MM.1S (cell line): ENCODE measurements at regions not wholly inside any gene's neighbourhood (a gene's known extent, or its start where the extent isn't known, plus 50 kb on each side); places are given as distances from the start of the nearest gene placed in this dataset.

Experiments
- EZH2 ChIP-seq: fragments of 300-600 bp; sonication (generic); optimal IDR thresholded peaks from 2 replicates; pipeline ENCODE3; 2017; ENCODE audit warnings: low read depth, mild to moderate bottlenecking, antibody characterized with exemption, low read length, mixed read lengths
- EZH2phosphoT487 ChIP-seq: fragments of 300-600 bp; sonication (generic); IDR thresholded peaks from 2 replicates; pipeline ENCODE4 v1.6.1; 2018; ENCODE audit warnings: antibody characterized with exemption, low read length
- TF ChIP-seq, protein P1 (sequence below): fragments of 300-600 bp; sonication (generic); IDR thresholded peaks from 2 replicates; pipeline ENCODE4 v1.5.1; 2016; ENCODE audit warnings: antibody characterized with exemption, low read length, mixed read lengths

DNA sequence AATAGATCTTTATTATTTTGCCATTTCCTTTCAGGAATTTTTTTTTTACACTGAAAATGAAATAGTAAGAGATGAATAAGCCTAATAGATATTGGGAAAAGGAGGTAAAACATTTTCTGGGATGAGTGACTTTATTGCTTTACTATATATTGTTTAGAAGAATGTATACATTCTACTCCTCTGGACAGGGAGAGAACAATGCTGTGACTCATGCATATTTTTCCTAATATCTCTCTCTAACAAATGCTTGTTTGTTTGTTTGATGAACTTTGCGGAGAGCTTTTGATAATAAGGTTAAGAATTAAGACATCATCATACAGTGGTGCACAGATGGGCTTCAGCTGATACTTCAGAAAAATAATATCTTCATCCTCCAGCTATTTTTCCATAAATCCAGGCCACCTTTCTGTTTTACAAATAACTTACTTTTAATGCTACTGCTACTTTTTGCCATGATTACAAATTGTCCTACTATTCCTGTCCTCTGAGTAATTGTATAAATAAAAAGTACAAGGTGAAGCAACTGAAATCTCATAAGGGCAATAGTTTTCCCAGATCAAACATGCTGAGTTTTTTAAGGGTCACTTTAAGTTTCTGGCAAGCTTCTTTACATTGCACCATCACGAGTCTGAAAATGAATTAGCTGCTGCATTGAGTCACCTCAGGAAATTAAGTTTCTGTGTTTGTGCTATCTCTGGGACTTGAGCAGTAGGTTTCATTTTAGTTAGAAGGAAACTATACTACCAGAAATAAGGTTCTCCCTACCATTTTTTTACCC, 207.3 kb upstream of the POT1 start:
- TF ChIP-seq EZH2 (no peak), EZH2phosphoT487 (no peak)
- TF ChIP-seq, protein P1, sequence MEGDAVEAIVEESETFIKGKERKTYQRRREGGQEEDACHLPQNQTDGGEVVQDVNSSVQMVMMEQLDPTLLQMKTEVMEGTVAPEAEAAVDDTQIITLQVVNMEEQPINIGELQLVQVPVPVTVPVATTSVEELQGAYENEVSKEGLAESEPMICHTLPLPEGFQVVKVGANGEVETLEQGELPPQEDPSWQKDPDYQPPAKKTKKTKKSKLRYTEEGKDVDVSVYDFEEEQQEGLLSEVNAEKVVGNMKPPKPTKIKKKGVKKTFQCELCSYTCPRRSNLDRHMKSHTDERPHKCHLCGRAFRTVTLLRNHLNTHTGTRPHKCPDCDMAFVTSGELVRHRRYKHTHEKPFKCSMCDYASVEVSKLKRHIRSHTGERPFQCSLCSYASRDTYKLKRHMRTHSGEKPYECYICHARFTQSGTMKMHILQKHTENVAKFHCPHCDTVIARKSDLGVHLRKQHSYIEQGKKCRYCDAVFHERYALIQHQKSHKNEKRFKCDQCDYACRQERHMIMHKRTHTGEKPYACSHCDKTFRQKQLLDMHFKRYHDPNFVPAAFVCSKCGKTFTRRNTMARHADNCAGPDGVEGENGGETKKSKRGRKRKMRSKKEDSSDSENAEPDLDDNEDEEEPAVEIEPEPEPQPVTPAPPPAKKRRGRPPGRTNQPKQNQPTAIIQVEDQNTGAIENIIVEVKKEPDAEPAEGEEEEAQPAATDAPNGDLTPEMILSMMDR: no peak
